ENCODE measurements at regions not wholly inside any gene's neighbourhood (a gene's known extent, or its start where the extent isn't known, plus 50 kb on each side); places are given as distances from the start of the nearest gene placed in this dataset.
A peak's percentile ranks its signal among the peaks of the same experiment; 100 is the strongest.

GRCh38 chr3:148034353-148034752, 625.2 kb downstream of the ZIC1 start:
- Histone ChIP-seq H3K4me3 (no peak overlapping the region), H3K27ac (no peak overlapping the region), H3K4me2 (no peak overlapping the region), H3K4me1 (no peaks in the 10 kb centered on the region), H3K9me3 (no peaks in the 10 kb centered on the region)
- CTCF ChIA-PET = no interaction called here
- DNase-seq (ENCODE audit: low read depth in 1 of 2, low spot score in 1 of 2) = no peak
- FAIRE-seq = no peak
- 4% methylated on average over 3 of the region's 3 CpGs for WGBS (ENCODE audit: missing lambda C conversion rate)
- POLR2A ChIA-PET = no interaction called here
- no peak for ATAC-seq
- peak; percentile 75 for TF ChIP-seq MAFK (IDR thresholded peaks at IDR 0.05; ENCODE audit: partially characterized antibody)
- no peak for TF ChIP-seq ELK1 (IDR thresholded peaks at IDR 0.05; ENCODE audit: low read depth, low read length)
- TF ChIP-seq ATOH8 (CRISPR knock-in tag; IDR thresholded peaks at IDR 0.05; ENCODE audit: low read depth) = no peak
- TF ChIP-seq TFCP2L1 (CRISPR knock-in tag; IDR thresholded peaks at IDR 0.05) = no peak
- TF ChIP-seq EP300 (IDR thresholded peaks at IDR 0.05) = no peak
- no peak for TF ChIP-seq MYC (IDR thresholded peaks at IDR 0.05; ENCODE audit: borderline replicate concordance, low read length)

- WGBS (ENCODE audit: missing lambda C conversion rate) = 19% methylated on average over 5 of the region's 5 CpGs
- TF ChIP-seq HOXB5 (CRISPR knock-in tag; IDR thresholded peaks at IDR 0.05) (no peak), CTCF (IDR thresholded peaks at IDR 0.05) (no peak), ZC3H11A (IDR thresholded peaks at IDR 0.05) (no peak), POLR2A (IDR thresholded peaks at IDR 0.05; ENCODE audit: low read length) (no peak), USF2 (IDR thresholded peaks at IDR 0.05) (no peak), JUNB (IDR thresholded peaks at IDR 0.05) (no peak), CHD4 (IDR thresholded peaks at IDR 0.05; ENCODE audit: borderline replicate concordance) (no peak), CEBPB (IDR thresholded peaks at IDR 0.05) (no peak), NPAS2 (CRISPR knock-in tag; IDR thresholded peaks at IDR 0.05; ENCODE audit: borderline replicate concordance) (no peak), CBX8 (IDR thresholded peaks at IDR 0.05) (no peak)
- POLR2A ChIA-PET = no interaction called here
- no peak for DNase-seq (ENCODE audit: low read depth in 1 of 2, low spot score in 1 of 2)
- Histone ChIP-seq H3K9me3 (no peaks in the 10 kb centered on the region), H3K27ac (no peak overlapping the region), H3K4me3 (no peak overlapping the region), H3K4me1 (no peaks in the 10 kb centered on the region), H3K4me2 (no peak overlapping the region)
- CTCF ChIA-PET = no interaction called here
- FAIRE-seq = no peak
- ATAC-seq = no peak
Measured at GRCh38 chr3:148036331-148036876, 627.2 kb downstream of the ZIC1 start.

GRCh38 chr3:148042663-148043445, 633.7 kb downstream of the ZIC1 start:
- ChIA-PET POLR2A (no interaction called here), CTCF (no interaction called here)
- no peak for ATAC-seq
- no peak overlapping the region for H3K4me3 ChIP-seq
- FAIRE-seq = no peak
- TF ChIP-seq MAX (IDR thresholded peaks at IDR 0.05) (no peak), GATA3 (IDR thresholded peaks at IDR 0.05; ENCODE audit: borderline replicate concordance) (no peak), EHMT2 (IDR thresholded peaks at IDR 0.05; ENCODE audit: low read depth) (no peak), JUNB (IDR thresholded peaks at IDR 0.05) (no peak), KDM5A (IDR thresholded peaks at IDR 0.05) (no peak), HES2 (IDR thresholded peaks at IDR 0.05) (no peak)
- no peak overlapping the region for H3K27ac ChIP-seq
- 32% methylated on average over 6 of the region's 6 CpGs for WGBS (ENCODE audit: missing lambda C conversion rate)
- no peaks in the 10 kb centered on the region for H3K9me3 ChIP-seq
- no peak for DNase-seq (ENCODE audit: low read depth in 1 of 2, low spot score in 1 of 2)
- no peak overlapping the region for H3K4me2 ChIP-seq
- H3K4me1 ChIP-seq = no peaks in the 10 kb centered on the region
